Psoas muscle (tissue), 7 donors: ENCODE measurements at regions not wholly inside any gene's neighbourhood (a gene's known extent, or its start where the extent isn't known, plus 50 kb on each side); places are given as distances from the start of the nearest gene placed in this dataset.
A peak's percentile ranks its signal among the peaks of the same experiment; 100 is the strongest.

Source experiments
- ATAC-seq, 4 donors: fragments of 200-7000 bp; cut with Tn5 transposase; one replicate each; pipeline ENCODE4 v1.9.1; 2020; ENCODE audit warnings: moderate library complexity in 3 of 4, mild to moderate bottlenecking in 2 of 4
- DNase-seq, 2 donors: peaks; one replicate each; pipeline ENCODE4 v3.0.0-alpha.2; 2020
- H3K27ac ChIP-seq: fragments of 200-600 bp; one replicate; pipeline ENCODE4 v1.8.0; 2022
- H3K27me3 ChIP-seq, 3 donors: fragments of 200-600 bp in 1 of 3; one replicate each; pipeline versions ENCODE4 v1.6.1 to v1.8.0; 2013 to 2022; ENCODE audit warnings: low read length in 2 of 3, mild to moderate bottlenecking in 2 of 3, moderate library complexity in 1 of 3; ENCODE audit not compliant: insufficient read depth in 3 of 3
- H3K36me3 ChIP-seq, 2 donors: fragments of 200-600 bp in 1 of 2; one replicate each; pipeline versions ENCODE4 v1.6.1 to v1.8.0; 2013 to 2022; ENCODE audit warnings: low read depth in 1 of 2, mild to moderate bottlenecking in 1 of 2, moderate library complexity in 1 of 2; ENCODE audit not compliant: insufficient read depth in 1 of 2
- H3K4me1 ChIP-seq: fragments of 200-600 bp; one replicate; pipeline ENCODE4 v1.8.0; 2022
- H3K4me3 ChIP-seq: fragments of 200-600 bp; one replicate; pipeline ENCODE4 v1.8.0; 2022; ENCODE audit warnings: mild to moderate bottlenecking
- H3K9me3 ChIP-seq: fragments of 200-600 bp; one replicate; pipeline ENCODE4 v1.8.0; 2022
- CTCF ChIP-seq: fragments of 200-600 bp; IDR thresholded peaks from one replicate; pipeline ENCODE4 v1.8.0; 2022; ENCODE audit warnings: antibody characterized with exemption
- WGBS, 3 donors: extraction: QIAGEN DNeasy Blood & Tissue Kit; methylation state at CpG; one replicate each; pipeline versions ENCODE4 v1.1.6 to v1.1.7; 2013; 5-methylcytosine and 5-hydroxymethylcytosine counted together
- intact Hi-C, 2 donors: fragments of 100-400 bp; cut with DNase I; formaldehyde crosslinking; loops; one replicate each; pipeline versions ENCODE4 v1.11.0 to v1.14.2; 2022
- donor health status: healthy with polysubstance abuse.
- donor health status: DM: no; HTN: no; CAD: no; lungs with moderate emphysema.
- donor health status: Bipolar disorder and iron deficiency.
- donor health status: healthy.
- donor health status: DM: yes; HTN: yes; CAD: no.
- donor health status: DM: no; HTN: no; CAD: no.
- donor health status: DM: yes; HTN: yes; CAD: no.

- H3K9me3 ChIP-seq: no peaks in the 10 kb centered on the region
- ATAC-seq: no peak
- H3K27me3 ChIP-seq: no peaks in the 10 kb centered on the region
- TF ChIP-seq CTCF: no peak
- H3K27ac ChIP-seq: no peak overlapping the region
- peaks cover 19% of the 10 kb centered on the region for H3K4me1 ChIP-seq
- WGBS, 3 donors: 88 to 94% (median 89%) methylated on average over 8 of the region's 8 CpGs
- no peak for DNase-seq
- intact Hi-C loops: no loop called here
- no peak overlapping the region for H3K4me3 ChIP-seq
- no peaks in the 10 kb centered on the region for H3K36me3 ChIP-seq
Measured at GRCh38 chr12:116492703-116493324, 66.4 kb upstream of the MAP1LC3B2 start.

- no peak overlapping the region for H3K27ac ChIP-seq
- DNase-seq (no peak), ATAC-seq (peak; percentile 41 to 79 (median 74))
- H3K9me3 ChIP-seq: no peaks in the 10 kb centered on the region
- H3K4me3 ChIP-seq: no peak overlapping the region
- TF ChIP-seq CTCF: no peak
- intact Hi-C loops: no loop called here
- H3K4me1 ChIP-seq: peaks cover 19% of the 10 kb centered on the region
- no peaks in the 10 kb centered on the region for H3K36me3 ChIP-seq
- 20 to 44% (median 22%) methylated on average over 2 of the region's 2 CpGs for WGBS, 3 donors
- H3K27me3 ChIP-seq: no peaks in the 10 kb centered on the region
Measured at GRCh38 chr12:116495260-116495659, 63.9 kb upstream of the MAP1LC3B2 start.

GRCh38 chr12:116497051-116497591 lies 62.1 kb upstream of the MAP1LC3B2 start:
- ATAC-seq (peak; percentile 84 to 92 (median 88)), DNase-seq (peak; percentile 43 to 64)
- no peaks in the 10 kb centered on the region for H3K27me3 ChIP-seq
- intact Hi-C loops: no loop called here
- TF ChIP-seq CTCF: no peak
- H3K36me3 ChIP-seq: no peaks in the 10 kb centered on the region
- 31 to 54% (median 43%) methylated on average over 15 of the region's 15 CpGs for WGBS, 3 donors
- H3K4me1 ChIP-seq: peaks cover 19% of the 10 kb centered on the region
- peak overlapping the region; percentile 15 for H3K4me3 ChIP-seq
- H3K27ac ChIP-seq: peak overlapping the region; percentile 73
- no peaks in the 10 kb centered on the region for H3K9me3 ChIP-seq

GRCh38 chr12:116498471-116498870 lies 60.7 kb upstream of the MAP1LC3B2 start:
- DNase-seq (no peak), ATAC-seq (no peak)
- Histone ChIP-seq H3K27ac (no peak overlapping the region), H3K27me3 (no peaks in the 10 kb centered on the region), H3K4me1 (peaks cover 19% of the 10 kb centered on the region), H3K4me3 (no peak overlapping the region), H3K9me3 (no peaks in the 10 kb centered on the region), H3K36me3 (no peaks in the 10 kb centered on the region)
- TF ChIP-seq CTCF: no peak
- WGBS, 3 donors: 46 to 59% (median 56%) methylated on average over 1 of the region's 1 CpG
- intact Hi-C loops: no loop called here
